ENCODE measurements at regions not wholly inside any gene's neighbourhood (a gene's known extent, or its start where the extent isn't known, plus 50 kb on each side); places are given as distances from the start of the nearest gene placed in this dataset.
"Not testable (repeated sequence)": the region's sequence is repeated elsewhere in the genome, so short reads cannot be mapped to it uniquely, and the experiment has no call there.

DNA sequence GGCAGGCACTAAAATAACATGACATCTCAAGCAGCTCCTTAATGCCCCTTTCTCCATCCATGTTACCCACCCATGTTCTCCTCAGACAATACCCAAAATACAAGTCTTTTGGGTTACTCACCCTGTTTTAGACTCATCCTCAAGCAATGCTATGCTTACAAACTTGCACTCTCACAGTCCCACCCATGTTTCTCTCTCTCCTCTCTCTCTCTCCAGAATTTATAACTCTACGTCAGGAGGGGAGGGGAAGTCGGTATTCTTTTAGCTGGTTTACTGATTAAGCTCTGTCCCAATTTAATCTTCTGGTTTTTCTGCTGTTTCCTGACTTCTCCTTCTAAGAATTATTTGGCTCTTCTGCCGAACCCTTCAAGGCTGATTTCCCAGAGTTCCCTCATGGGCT is 98.0 kb upstream of the NR5A2 start:
- no peak overlapping the region for H3K14ac ChIP-seq (ENCODE audit: low read length in 2 of 2)
- H2AFZ ChIP-seq (ENCODE audit: low read depth, low read length), result no peak overlapping the region
- H2BK120ac ChIP-seq (ENCODE audit: low read depth, low read length), result no peak overlapping the region
- no peaks in the 10 kb centered on the region for H3K9me3 ChIP-seq (ENCODE audit: control insufficient read depth, low read length)
- H3K4me1 ChIP-seq (ENCODE audit: control insufficient read depth, insufficient read depth, low read depth, low read length), result no peaks in the 10 kb centered on the region
- no peak overlapping the region for H3K4ac ChIP-seq (ENCODE audit: low read depth in 1 of 2, low read length in 2 of 2)
- H2BK15ac ChIP-seq (ENCODE audit: low read depth, poor library complexity, severe bottlenecking), result no peak overlapping the region
- no peak overlapping the region for H2AK5ac ChIP-seq (ENCODE audit: low read length, severe bottlenecking)
- no peak overlapping the region for H3K4me2 ChIP-seq (ENCODE audit: low read length, poor library complexity, severe bottlenecking)
- H3K18ac ChIP-seq (ENCODE audit: low read depth in 1 of 2, low read length in 2 of 2), result no peak overlapping the region
- DNase-seq, result no peak
- no peaks in the 10 kb centered on the region for H3K27me3 ChIP-seq (ENCODE audit: control insufficient read depth in 1 of 2, insufficient read depth in 1 of 2, low read length in 2 of 2)
- H4K91ac ChIP-seq (ENCODE audit: low read length), result no peak overlapping the region
- H3K36me3 ChIP-seq (ENCODE audit: control insufficient read depth in 1 of 2, insufficient read depth in 2 of 2, low read depth in 1 of 2, low read length in 2 of 2), result no peaks in the 10 kb centered on the region
- no peak overlapping the region for H3K27ac ChIP-seq (ENCODE audit: low read length, poor library complexity, severe bottlenecking)
- H3K79me1 ChIP-seq (replicated peaks; ENCODE audit: low read length, poor library complexity, severe bottlenecking), result no peaks in the 10 kb centered on the region
- H3K4me3 ChIP-seq (ENCODE audit: insufficient read depth in 1 of 2, low read depth in 1 of 2, low read length in 2 of 2), result no peak overlapping the region
- H3K9ac ChIP-seq (ENCODE audit: low read length), result no peak overlapping the region
- H2BK12ac ChIP-seq (ENCODE audit: low read length in 2 of 2), result no peak overlapping the region
- H4K8ac ChIP-seq (ENCODE audit: low read length), result no peak overlapping the region
- H2BK5ac ChIP-seq (ENCODE audit: low read depth, low read length, poor library complexity, severe bottlenecking), result no peak overlapping the region
- 100% methylated on average over 1 of the region's 3 CpGs for whole genome bisulfite sequencing
- H3K23ac ChIP-seq (ENCODE audit: low read length in 2 of 2), result no peak overlapping the region

DNA sequence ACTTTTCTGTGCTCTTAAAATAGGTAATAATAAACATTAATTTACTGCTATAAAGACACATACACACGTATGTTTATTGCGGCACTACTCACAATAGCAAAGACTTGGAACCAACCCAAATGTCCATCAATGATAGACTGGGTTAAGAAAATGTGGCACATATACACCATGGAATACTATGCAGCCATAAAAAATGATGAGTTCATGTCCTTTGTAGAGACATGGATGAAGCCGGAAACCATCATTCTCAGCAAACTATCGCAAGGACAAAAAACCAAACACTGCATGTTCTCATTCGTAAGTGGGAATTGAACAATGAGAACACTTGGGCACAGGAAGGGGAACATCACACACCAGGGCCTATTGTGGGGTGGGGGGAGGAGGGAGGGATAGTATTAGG is 97.4 kb upstream of the NR5A2 start:
- H2BK5ac ChIP-seq (ENCODE audit: low read depth, low read length, poor library complexity, severe bottlenecking); H3K36me3 ChIP-seq (ENCODE audit: control insufficient read depth in 1 of 2, insufficient read depth in 2 of 2, low read depth in 1 of 2, low read length in 2 of 2): not testable (repeated sequence)
- WGBS, result 100% methylated on average over 2 of the region's 5 CpGs

DNA sequence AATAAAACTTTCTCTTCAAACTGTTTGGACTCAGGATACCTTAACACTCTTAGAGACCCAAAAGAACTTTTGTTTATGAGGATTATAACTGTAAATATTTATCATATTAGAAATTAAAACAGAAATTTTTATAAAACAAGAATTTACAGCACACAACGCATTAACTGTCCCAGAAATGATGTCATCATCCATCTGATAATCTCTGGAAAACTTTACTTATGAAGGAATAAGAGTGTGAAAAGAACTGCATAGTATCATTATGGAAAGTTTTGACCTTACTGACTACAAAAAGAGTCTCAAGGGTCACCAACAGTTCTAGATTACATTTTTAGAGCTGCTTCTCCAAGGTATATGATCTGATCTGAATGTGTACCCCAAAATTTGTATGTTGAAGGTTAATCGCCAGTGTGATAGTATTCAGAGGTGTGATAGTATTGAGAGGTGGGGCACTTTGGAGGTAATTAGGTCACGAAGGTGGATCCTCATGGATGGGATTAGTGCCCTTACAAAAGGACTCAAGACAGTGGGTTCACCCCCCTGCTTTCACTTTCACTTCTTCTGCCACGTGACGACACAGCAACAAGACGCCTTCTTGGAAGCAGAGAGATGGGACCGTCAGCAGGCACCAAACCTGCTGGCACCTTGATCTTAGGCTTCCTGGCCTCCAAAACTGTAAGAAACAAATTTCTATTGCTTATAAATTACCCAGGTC is 95.7 kb upstream of the NR5A2 start:
- Histone ChIP-seq H3K4ac (ENCODE audit: low read depth in 1 of 2, low read length in 2 of 2) (no peak overlapping the region), H3K14ac (ENCODE audit: low read length in 2 of 2) (peak overlapping the region in 1 of 2 experiments; percentile 60), H3K27ac (ENCODE audit: low read length, poor library complexity, severe bottlenecking) (no peak overlapping the region), H3K4me1 (ENCODE audit: control insufficient read depth, insufficient read depth, low read depth, low read length) (no peaks in the 10 kb centered on the region), H2BK5ac (ENCODE audit: low read depth, low read length, poor library complexity, severe bottlenecking) (no peak overlapping the region), H2BK12ac (ENCODE audit: low read length in 2 of 2) (no peak overlapping the region), H3K4me2 (ENCODE audit: low read length, poor library complexity, severe bottlenecking) (no peak overlapping the region), H2AK5ac (ENCODE audit: low read length, severe bottlenecking) (no peak overlapping the region), H3K79me1 (replicated peaks; ENCODE audit: low read length, poor library complexity, severe bottlenecking) (no peaks in the 10 kb centered on the region), H3K23ac (ENCODE audit: low read length in 2 of 2) (no peak overlapping the region), H3K18ac (ENCODE audit: low read depth in 1 of 2, low read length in 2 of 2) (no peak overlapping the region), H2BK15ac (ENCODE audit: low read depth, poor library complexity, severe bottlenecking) (no peak overlapping the region), H2BK120ac (ENCODE audit: low read depth, low read length) (no peak overlapping the region), H3K4me3 (ENCODE audit: insufficient read depth in 1 of 2, low read depth in 1 of 2, low read length in 2 of 2) (peak overlapping the region in 1 of 2 experiments; percentile 53), H3K9me3 (ENCODE audit: control insufficient read depth, low read length) (no peaks in the 10 kb centered on the region), H4K8ac (ENCODE audit: low read length) (no peak overlapping the region), H4K91ac (ENCODE audit: low read length) (no peak overlapping the region), H3K36me3 (ENCODE audit: control insufficient read depth in 1 of 2, insufficient read depth in 2 of 2, low read depth in 1 of 2, low read length in 2 of 2) (no peaks in the 10 kb centered on the region), H3K27me3 (ENCODE audit: control insufficient read depth in 1 of 2, insufficient read depth in 1 of 2, low read length in 2 of 2) (no peaks in the 10 kb centered on the region), H3K9ac (ENCODE audit: low read length) (no peak overlapping the region), H2AFZ (ENCODE audit: low read depth, low read length) (no peak overlapping the region)
- WGBS, result 85% methylated on average over 6 of the region's 7 CpGs
- peak; percentile 45 for DNase-seq

More for the DNA sequence above, 97.4 kb upstream of the NR5A2 start:
- not testable (repeated sequence) for H4K91ac ChIP-seq (ENCODE audit: low read length); H3K9me3 ChIP-seq (ENCODE audit: control insufficient read depth, low read length); H3K79me1 ChIP-seq (replicated peaks; ENCODE audit: low read length, poor library complexity, severe bottlenecking); H4K8ac ChIP-seq (ENCODE audit: low read length); H3K27ac ChIP-seq (ENCODE audit: low read length, poor library complexity, severe bottlenecking); H3K27me3 ChIP-seq (ENCODE audit: control insufficient read depth in 1 of 2, insufficient read depth in 1 of 2, low read length in 2 of 2); H2BK12ac ChIP-seq (ENCODE audit: low read length in 2 of 2); H3K9ac ChIP-seq (ENCODE audit: low read length); H2BK120ac ChIP-seq (ENCODE audit: low read depth, low read length); DNase-seq; H2AK5ac ChIP-seq (ENCODE audit: low read length, severe bottlenecking); H3K18ac ChIP-seq (ENCODE audit: low read depth in 1 of 2, low read length in 2 of 2); H2BK15ac ChIP-seq (ENCODE audit: low read depth, poor library complexity, severe bottlenecking); H3K23ac ChIP-seq (ENCODE audit: low read length in 2 of 2); H3K4me1 ChIP-seq (ENCODE audit: control insufficient read depth, insufficient read depth, low read depth, low read length); H3K4ac ChIP-seq (ENCODE audit: low read depth in 1 of 2, low read length in 2 of 2); H3K4me3 ChIP-seq (ENCODE audit: insufficient read depth in 1 of 2, low read depth in 1 of 2, low read length in 2 of 2); H3K14ac ChIP-seq (ENCODE audit: low read length in 2 of 2); H3K4me2 ChIP-seq (ENCODE audit: low read length, poor library complexity, severe bottlenecking); H2AFZ ChIP-seq (ENCODE audit: low read depth, low read length)

GRCh38 chr1:199932462-199932861 is 95.0 kb upstream of the NR5A2 start:
- Histone ChIP-seq H3K18ac (ENCODE audit: low read depth in 1 of 2, low read length in 2 of 2) (no peak overlapping the region), H2BK5ac (ENCODE audit: low read depth, low read length, poor library complexity, severe bottlenecking) (no peak overlapping the region), H3K27ac (ENCODE audit: low read length, poor library complexity, severe bottlenecking) (no peak overlapping the region), H3K4me2 (ENCODE audit: low read length, poor library complexity, severe bottlenecking) (no peak overlapping the region), H3K27me3 (ENCODE audit: control insufficient read depth in 1 of 2, insufficient read depth in 1 of 2, low read length in 2 of 2) (peaks cover 0 to 1% of the 10 kb centered on the region in 2 experiments), H3K4me3 (ENCODE audit: insufficient read depth in 1 of 2, low read depth in 1 of 2, low read length in 2 of 2) (peak overlapping the region in 1 of 2 experiments; percentile 53), H3K9me3 (ENCODE audit: control insufficient read depth, low read length) (no peaks in the 10 kb centered on the region), H2AFZ (ENCODE audit: low read depth, low read length) (no peak overlapping the region), H4K8ac (ENCODE audit: low read length) (no peak overlapping the region), H3K79me1 (replicated peaks; ENCODE audit: low read length, poor library complexity, severe bottlenecking) (no peaks in the 10 kb centered on the region), H3K9ac (ENCODE audit: low read length) (no peak overlapping the region), H2AK5ac (ENCODE audit: low read length, severe bottlenecking) (no peak overlapping the region), H2BK120ac (ENCODE audit: low read depth, low read length) (no peak overlapping the region), H3K36me3 (ENCODE audit: control insufficient read depth in 1 of 2, insufficient read depth in 2 of 2, low read depth in 1 of 2, low read length in 2 of 2) (no peaks in the 10 kb centered on the region), H2BK12ac (ENCODE audit: low read length in 2 of 2) (no peak overlapping the region), H3K14ac (ENCODE audit: low read length in 2 of 2) (no peak overlapping the region), H4K91ac (ENCODE audit: low read length) (no peak overlapping the region), H3K4ac (ENCODE audit: low read depth in 1 of 2, low read length in 2 of 2) (no peak overlapping the region), H2BK15ac (ENCODE audit: low read depth, poor library complexity, severe bottlenecking) (no peak overlapping the region), H3K4me1 (ENCODE audit: control insufficient read depth, insufficient read depth, low read depth, low read length) (no peaks in the 10 kb centered on the region), H3K23ac (ENCODE audit: low read length in 2 of 2) (no peak overlapping the region)
- WGBS, result 86% methylated on average over 2 of the region's 2 CpGs
- DNase-seq, result no peak

Measured in mesenchymal stem cell (in vitro differentiated cells and primary cell).